CD4-positive, alpha-beta T cell treated with Interleukin-15 for 4 hours (primary cell): ENCODE measurements at regions not wholly inside any gene's neighbourhood (a gene's known extent, or its start where the extent isn't known, plus 50 kb on each side); places are given as distances from the start of the nearest gene placed in this dataset.

Experiments used
- DNase-seq: peaks from one replicate; pipeline ENCODE4 v3.0.0-alpha.2; 2020; ENCODE audit warnings: low spot score

GRCh38 chr6:47117314-47117713 lies 75.2 kb upstream of the ADGRF1 start:
- DNase-seq: no peak

DNA sequence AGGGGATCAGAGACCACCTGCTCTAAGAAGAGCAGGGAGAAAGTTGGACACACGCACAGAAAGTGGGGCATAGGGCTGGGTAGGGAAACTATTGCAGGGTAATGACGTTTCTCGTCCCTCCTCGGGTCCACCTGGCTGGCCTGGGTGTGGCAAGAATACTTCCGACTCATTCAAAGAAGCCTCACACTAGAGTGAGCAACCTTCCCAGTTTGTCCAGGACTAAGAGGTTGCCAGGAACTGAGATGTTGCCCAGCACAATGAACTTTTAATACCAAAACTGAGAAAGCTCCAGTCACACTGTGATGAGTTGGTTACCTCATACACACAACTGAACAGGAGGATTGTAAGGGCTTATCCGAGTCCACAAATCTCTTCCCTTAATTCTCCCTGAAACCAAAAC lies 74.5 kb upstream of the ADGRF1 start:
- no peak for DNase-seq

- no peak for DNase-seq
Observed at GRCh38 chr6:47116086-47116485, 74.0 kb upstream of the ADGRF1 start.

- no peak for DNase-seq
Observed at GRCh38 chr6:47114460-47114859, 72.3 kb upstream of the ADGRF1 start.

DNA sequence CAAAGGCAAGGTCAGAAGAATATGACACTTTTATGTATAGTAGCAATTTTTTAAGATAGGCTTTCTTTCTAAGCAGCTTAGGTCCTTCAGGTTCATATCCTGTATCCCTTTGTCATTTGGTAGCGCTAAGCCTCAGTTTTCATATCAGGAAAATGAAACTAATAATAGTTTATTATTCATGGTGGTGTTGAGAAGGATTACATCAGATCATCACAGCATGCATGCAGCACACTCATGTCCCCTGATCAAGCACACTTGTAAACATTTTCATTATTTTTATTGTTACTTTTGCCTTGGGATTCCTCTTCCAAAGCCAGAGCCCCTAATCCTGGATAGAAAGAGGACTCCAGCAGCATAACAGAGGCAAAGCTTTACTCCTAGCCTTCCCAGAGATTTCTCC lies 70.2 kb upstream of the ADGRF1 start:
- DNase-seq: no peak

DNA sequence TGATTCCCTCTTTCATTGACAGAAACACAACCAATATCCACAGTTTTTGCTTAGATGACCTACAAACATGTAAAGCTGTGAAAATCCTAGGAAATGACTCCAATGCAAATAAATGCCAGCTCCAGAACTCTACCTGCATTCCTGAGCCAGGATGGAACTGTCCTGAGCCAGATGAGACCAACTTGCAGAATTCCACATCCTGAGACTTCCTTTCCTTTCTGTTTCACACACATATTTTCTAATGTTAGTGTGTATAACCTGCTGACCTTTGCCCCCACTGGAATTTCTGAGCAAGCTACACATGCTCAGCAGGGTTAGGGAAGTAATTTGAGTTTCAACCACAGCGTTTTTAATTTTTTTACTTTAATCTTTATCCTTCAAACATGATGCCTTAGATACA lies 69.6 kb upstream of the ADGRF1 start:
- DNase-seq: no peak

GRCh38 chr6:47109281-47109680 lies 67.1 kb upstream of the ADGRF1 start:
- no peak for DNase-seq

- no peak for DNase-seq
Observed at GRCh38 chr6:47106721-47107197, 64.6 kb upstream of the ADGRF1 start.

- DNase-seq: no peak
Observed at GRCh38 chr6:47106216-47106615, 64.1 kb upstream of the ADGRF1 start.

DNA sequence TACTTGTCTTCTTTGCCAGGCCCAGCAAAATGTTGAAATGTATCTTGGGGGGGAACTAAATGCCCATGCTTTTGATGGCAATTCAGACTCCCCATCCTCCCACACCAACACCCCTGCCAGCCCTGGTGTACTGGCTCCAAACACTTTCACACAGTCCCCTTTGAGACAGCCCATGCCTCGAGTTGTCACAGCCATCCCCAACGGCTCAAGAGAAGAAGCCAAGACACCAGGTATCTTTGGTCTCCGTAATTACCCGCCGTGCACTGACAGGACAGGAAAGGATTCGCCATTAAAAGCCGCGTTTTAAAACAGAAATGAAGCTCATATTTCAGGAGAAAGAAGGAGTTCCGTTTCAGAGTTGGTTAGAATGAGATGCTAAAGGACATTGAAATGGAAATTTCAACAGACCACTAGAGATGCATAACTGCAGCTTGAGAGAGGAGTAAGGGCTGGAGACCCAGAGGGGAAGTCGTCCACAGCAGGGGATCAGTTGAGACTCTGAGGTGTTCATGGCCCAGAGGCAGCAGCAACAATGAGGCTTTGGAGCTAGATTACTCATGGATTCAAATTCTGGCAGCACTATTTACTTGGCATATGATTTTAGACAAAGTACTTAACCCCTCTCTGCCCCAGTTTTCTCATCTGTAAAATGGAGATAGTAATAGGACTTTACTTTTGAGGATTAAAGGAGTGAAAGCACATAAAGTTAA lies 63.5 kb upstream of the ADGRF1 start:
- no peak for DNase-seq

- no peak for DNase-seq
Observed at GRCh38 chr6:47103931-47104330, 61.8 kb upstream of the ADGRF1 start.

DNA sequence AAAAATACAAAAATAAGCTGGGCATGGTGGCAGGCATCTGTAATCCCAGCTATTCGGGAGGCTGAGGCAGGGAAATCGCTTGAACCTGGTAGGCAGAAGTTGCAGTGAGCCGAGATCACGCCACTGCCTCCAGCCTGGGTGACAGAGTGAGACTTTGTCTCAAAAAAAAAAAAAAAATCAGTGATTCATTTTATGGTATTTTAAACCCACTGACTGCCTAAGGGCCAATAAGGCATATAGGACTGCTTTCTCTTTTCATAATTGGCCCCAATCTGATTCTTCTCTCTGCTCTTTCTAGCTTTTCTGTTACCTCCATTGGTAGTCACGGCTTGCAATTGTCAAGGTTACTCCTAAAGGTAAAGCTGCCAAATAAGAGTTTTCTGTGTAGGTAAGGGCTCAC lies 60.2 kb upstream of the ADGRF1 start:
- no peak for DNase-seq

GRCh38 chr6:47098570-47098993 lies 56.5 kb upstream of the ADGRF1 start:
- DNase-seq: no peak

DNA sequence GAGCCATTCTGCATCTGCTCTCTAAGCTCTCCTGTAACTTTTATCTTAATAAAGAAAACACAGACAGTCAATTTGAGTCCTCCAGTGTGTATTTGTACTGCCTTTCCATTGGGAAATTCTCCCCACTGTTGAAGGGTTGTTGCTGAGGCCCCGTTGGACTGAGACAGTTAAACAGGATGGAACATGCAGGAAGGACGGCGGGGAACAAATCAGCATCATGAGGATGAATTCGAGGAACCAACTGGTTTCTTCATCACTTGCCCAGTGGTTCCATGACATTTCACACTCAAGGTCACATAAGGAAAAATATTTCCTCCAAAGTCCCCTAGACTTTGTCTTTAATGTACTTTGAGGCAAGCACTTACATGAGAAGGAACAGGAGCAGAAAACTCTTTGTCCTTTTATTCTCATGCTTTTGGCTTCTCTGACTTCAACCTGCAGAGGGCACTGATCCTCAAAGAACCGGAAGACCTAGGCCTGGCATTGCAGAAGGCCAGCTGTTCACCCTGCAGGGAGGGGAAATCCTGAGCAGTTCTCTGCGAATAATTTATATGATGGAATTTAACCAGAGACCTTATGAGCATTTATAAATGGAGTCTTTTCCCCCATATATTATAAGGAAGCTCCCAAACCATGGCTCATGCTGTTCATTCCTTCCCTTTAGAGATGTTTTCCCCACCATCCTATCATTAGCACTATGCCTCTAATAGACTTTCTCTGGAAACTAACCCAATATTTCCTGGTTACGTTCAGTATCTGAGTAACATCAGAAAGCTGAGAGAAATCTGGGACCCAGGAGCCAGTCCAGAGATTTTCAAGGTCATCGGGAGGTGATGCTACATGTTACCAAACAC lies 55.2 kb upstream of the ADGRF1 start:
- peak; percentile 4 for DNase-seq

GRCh38 chr6:47096211-47096895 lies 54.2 kb upstream of the ADGRF1 start:
- no peak for DNase-seq

DNA sequence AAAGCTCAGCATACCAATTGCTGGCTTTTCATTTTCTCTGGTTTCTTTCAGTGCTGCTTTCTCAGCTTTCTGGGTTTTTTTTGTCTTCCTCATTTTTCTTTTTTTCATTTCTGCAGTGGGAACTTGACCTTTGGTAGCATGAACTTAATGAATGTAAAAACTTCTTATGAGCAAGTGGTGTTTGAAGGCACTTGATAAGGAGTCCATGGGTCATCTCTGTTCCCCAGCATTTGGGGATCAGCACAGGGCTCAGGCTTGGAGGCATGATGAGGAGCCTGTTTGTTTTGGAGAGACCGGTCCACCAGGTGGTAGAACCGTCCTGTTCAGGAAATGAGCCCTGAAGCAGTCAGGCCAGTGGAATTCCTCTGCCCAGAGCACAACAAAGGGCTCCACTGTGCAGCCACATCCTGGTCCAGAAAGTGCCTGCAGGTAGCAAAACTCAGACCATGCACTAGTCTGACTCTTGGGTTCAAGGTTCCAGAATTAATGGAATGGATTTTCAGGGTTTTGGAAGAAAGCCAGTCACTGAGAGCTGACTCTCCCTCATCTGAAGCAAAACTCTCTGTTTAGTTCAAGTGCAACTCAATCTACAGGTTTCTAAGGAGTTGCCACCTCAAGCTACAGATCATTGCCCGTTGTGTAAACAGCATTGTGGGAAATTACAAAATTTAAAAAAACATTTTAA lies 52.3 kb upstream of the ADGRF1 start:
- no peak for DNase-seq

DNA sequence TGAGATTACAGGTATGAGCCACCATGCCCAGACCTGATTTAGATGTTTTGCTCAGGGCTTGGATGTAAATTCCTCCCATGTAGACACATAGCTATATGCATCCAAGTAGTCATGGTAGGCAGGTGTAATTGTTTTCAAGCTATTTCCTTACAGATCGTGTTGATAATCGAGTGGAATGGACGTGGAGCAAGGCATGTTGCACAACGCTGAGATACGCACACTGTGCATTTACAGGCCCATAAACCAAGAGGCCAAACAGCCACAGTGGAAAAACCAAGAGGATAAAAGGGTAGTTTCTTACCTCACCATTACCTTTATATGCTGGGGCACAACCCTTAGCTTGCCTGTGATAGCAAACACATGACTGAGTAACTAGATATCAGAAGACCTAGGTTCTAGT lies 51.0 kb upstream of the ADGRF1 start:
- DNase-seq: no peak

DNA sequence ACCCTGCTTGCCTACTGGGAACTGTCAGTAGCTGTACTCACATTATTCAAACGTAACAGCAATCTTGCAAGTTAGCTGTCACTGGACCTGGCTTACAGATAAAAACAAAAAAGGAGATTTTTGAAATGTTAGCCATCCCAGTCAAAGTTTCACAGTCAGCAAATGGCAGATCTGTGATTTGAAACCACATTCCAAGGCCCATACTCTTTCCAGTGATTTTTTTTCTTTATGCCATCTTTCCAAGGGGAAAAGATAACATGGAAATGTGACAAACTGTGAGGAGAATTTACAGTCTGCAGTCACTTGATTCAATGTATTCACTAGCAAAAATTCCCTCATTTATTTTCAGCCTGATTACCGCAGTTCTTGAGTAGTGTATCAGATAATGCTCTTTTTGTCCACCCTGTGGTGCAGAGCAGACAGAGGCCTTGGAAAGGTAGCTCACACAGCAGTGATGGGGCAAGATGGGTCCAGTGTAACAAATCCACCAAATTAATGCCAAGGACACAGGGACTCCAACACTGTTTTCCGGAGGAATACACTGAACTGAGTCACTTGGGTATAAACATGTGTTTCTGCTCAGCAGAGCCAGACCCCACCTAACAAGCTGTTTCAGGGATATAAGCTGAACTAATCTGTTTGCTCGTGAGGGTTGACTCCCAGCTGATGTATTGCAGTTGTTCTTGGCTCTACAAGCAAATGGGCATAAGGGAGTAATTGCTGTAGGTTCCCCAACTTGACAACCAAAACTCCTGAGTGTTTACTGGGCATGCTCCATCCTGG lies 49.9 kb upstream of the ADGRF1 start:
- no peak for DNase-seq
